ENCODE measurements at regions not wholly inside any gene's neighbourhood (a gene's known extent, or its start where the extent isn't known, plus 50 kb on each side); places are given as distances from the start of the nearest gene placed in this dataset.

- no peak for DNase-seq
Observed at GRCh38 chr3:180287703-180288102, 251.0 kb upstream of the PEX5L start.

GRCh38 chr3:180288816-180289215 lies 252.1 kb upstream of the PEX5L start:
- no peak for DNase-seq

- no peak for DNase-seq
Observed at GRCh38 chr3:180290300-180290699, 253.6 kb upstream of the PEX5L start.

DNA sequence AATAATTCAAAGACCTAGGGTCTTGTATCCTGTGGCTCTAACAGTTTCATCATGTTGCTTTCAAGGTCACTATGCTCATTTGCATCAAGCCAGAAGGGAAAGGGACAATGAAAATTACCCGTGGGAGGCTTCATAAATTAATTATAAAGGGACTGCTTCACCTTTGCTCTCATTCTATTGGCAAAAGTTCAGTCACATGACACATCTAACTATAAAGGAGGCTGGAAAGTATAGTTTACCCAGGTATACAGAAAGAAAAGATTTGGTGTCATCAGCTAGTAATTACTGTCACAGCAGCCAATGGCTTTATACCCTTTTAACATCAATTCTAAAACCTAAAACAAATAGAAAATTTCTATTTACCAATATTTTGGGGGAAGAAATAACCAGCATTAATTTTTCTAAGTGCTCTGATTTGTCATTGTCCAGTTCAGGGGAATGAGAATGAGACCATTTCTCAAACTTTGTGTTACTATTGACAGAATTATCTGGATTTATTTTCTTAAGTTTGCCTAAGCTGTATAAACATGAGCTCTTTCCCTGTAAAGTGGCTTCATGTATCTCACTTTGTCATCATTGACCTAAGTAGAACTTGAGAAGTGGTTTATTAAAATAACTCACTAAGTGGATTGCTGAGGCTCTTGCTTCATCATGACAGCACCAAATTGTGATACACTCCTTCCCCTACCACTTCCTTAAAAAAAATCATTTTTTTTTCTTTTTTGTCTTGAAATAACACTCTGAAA lies 257.7 kb upstream of the PEX5L start:
- no peak for DNase-seq

DNA sequence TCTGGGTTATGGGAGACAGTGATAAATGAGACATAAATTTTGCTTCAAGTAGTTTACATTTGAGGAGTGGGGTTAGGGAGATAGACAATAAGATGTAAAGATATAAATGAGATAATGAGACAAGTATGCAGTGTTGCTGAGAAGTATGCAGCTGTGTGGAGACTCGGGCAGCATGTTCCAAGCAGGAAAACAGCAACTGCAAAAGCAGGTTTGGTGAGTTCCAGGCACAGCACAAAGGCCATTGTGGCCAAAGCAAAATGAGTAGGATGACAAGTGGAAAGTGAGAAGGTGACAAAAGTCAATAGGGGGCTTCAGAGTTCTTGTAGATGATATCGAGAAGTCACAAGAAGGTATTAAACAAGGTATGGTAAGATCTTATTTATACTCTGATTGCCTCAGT lies 259.1 kb upstream of the PEX5L start:
- DNase-seq = no peak

GRCh38 chr3:180296971-180297370 lies 260.2 kb upstream of the PEX5L start:
- no peak for DNase-seq

DNA sequence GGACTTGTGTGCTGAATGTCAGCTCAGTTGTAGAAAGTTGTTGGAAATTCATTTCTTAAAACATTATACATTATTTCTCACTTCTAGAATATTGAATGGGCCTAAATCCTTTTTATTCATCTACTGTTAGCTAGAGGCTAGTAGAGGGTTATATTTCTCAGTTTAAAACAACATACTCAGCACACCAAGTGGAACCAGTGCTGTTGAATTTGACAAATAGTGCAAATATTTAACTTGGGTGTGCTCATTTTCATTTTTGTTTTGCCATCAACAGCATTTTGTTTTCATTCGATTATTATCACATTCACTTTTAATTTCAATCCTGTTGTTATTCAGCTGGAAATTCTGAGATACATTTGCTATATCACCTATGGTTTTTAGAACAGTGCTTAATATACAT lies 269.4 kb upstream of the PEX5L start:
- DNase-seq = no peak

GRCh38 chr3:180306691-180307090 lies 270.0 kb upstream of the PEX5L start:
- DNase-seq = peak; percentile 93

GRCh38 chr3:180311242-180311641 lies 274.5 kb upstream of the PEX5L start:
- DNase-seq = no peak

DNA sequence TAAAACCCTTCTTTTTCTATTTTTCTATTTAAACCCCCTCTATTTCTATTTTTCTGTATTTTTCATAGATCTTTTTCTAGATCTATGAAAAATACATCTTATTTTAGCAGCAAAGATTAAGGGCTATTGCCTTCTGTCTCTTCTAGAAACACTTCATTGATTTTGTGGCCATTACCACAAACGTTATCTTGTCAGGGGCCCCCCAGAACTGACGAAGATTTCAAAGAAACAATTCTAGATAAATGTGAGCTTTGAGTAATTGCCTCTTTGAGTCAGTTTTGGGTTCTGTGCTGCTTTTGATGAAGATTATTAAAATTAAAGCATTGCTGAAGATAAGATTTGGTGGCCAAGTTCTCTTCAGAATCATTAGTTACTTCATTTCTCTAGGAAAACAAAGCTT lies 279.6 kb upstream of the PEX5L start:
- DNase-seq = no peak

- DNase-seq = no peak
Observed at GRCh38 chr3:180319461-180319860, 282.5 kb upstream of the TTC14 start.

- no peak for DNase-seq
Observed at GRCh38 chr3:180320631-180321030, 281.3 kb upstream of the TTC14 start.

DNA sequence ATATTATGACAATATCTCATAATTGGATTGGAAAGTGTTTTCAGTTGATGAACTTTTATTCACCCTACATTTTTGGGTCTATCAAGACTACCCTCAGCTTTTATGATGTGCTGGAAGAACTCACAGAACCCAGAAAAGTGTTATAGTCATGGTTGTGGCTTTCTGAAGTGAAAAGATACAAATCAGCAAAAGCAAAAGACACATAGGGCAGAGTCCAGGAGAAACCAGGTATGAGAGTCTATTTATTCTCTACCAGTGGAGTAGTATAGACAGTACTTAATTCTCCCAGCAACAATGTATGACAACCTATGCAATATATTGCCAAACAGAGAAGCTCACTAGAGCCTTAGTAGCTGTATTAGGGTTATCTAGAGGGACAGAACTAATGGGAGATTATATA lies 280.4 kb upstream of the TTC14 start:
- DNase-seq = no peak

DNA sequence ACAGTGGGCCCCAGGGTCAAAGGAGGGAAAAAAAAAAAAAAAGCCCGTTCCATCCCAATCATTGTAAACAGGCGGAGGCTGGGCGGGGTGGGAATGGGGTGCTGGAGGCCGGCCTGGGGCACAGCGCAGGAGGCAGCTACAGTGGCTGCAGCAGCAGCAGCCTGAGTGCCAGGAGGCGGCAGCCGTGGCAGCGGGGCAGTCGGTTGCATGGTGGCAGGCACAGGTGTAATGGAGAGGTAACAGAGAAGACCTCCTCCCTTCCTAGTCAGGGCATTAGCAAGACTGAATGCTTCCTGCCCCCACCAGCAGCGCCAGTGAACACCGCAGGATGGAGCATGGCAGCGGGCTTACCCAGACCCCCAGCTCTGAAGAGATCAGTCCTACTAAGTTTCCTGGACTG lies 279.1 kb upstream of the TTC14 start:
- no peak for DNase-seq

DNA sequence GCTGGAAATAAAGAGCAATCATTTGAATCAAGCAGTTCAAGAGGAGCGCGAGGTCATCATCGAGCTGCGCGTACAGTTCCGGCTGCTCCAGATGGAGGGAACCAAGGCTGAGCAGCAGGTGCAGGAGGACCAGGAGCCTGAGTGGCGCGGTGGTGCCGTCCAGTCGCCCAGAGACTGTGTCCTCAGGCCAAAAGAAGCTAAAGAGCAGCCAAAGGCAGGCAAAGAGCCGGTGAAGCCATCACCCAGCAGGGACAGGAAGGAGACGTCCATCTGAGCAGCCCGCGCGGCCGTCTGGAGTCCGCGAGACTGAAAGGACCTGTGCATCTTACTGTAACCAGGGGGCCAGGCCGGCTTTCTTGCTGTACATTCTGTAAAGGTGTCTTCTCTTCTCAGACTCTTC lies 277.2 kb upstream of the TTC14 start:
- no peak for DNase-seq

- no peak for DNase-seq
Observed at GRCh38 chr3:180325533-180325932, 276.4 kb upstream of the TTC14 start.

GRCh38 chr3:180325958-180326357 lies 276.0 kb upstream of the TTC14 start:
- DNase-seq = no peak

DNA sequence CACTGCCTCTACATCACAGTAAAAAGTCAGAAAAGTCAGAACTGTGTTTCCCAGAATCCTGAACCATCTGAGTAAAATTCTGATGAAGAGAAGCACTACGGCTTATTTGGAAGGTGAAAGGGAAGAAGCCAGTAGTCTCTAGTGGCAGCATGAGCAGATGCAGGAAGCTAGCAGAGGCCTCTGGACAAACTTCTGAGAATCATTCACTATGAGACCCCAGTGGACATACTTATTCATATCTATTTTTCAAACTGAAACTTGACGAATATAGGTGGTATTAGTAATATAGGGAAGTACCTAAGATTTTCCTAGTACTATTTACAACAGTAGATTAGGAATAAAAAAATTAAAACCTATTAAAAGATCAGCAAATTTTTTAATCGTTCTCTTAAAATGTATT lies 272.8 kb upstream of the TTC14 start:
- DNase-seq = no peak

GRCh38 chr3:180329847-180330246 lies 272.1 kb upstream of the TTC14 start:
- DNase-seq = no peak

- no peak for DNase-seq
Observed at GRCh38 chr3:180330440-180330839, 271.5 kb upstream of the TTC14 start.

GRCh38 chr3:180332608-180333007 lies 269.4 kb upstream of the TTC14 start:
- no peak for DNase-seq

- DNase-seq = no peak
Observed at GRCh38 chr3:180335050-180335449, 266.9 kb upstream of the TTC14 start.

GRCh38 chr3:180340395-180340794 lies 261.6 kb upstream of the TTC14 start:
- DNase-seq = no peak

DNA sequence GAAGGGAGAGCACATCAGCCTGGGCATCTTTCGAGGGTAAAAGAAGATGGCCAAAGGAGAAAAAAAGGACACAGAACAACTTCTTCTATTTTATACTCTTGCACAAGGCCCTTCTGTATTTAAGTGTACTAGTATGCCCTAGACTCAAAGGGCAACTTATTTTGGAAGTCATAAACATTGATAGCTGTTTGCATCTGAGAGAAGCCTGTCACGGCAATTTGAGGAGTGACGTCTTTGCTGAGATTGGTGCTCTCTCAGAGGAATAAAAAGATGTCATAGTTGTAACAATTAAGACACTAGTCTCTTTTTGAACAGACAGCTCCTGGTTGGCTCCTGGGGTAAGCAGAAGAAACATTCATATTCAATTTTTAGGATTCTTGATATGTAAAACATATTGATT lies 260.4 kb upstream of the TTC14 start:
- no peak for DNase-seq

DNA sequence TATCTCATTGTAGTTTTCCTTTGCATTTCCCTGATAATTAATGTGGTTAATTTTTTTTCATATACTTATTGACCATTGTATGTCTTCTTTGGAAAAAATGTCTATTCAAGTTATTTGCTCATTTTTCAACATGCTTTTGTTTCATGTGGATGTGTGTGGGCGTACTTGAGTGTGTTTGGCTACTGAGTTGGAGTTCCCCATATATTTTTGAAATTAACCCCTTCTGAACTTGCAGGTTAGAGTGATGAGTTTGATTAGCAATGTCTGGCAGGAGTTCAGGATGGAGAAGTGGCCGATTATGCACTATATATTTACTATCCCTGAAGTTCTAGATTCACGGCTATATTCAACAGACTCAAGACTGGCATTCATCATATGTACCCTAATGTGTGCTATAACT lies 250.4 kb upstream of the TTC14 start:
- no peak for DNase-seq

DNA sequence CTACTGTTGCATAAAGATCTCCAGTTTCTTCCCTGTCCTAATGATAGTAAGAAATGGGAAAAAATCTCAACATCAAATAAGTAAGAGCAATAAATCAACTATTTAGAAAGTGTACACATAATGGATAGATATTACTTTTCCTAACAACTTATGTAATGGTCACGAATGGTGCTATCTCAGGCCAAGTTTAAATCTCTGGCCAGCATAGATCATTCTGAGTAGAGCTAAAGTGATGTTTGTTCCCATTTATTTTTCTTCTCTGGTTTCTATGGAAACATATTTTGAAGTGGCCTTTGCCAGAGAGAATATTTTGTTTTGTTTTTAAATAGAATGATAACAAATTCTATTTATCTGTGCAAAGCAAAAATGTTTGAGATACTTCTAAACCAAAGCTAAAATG lies 249.7 kb upstream of the TTC14 start:
- DNase-seq = no peak

Measured in NCI-H226 (cell line).